ENCODE measurements at regions not wholly inside any gene's neighbourhood (a gene's known extent, or its start where the extent isn't known, plus 50 kb on each side); places are given as distances from the start of the nearest gene placed in this dataset.

DNA sequence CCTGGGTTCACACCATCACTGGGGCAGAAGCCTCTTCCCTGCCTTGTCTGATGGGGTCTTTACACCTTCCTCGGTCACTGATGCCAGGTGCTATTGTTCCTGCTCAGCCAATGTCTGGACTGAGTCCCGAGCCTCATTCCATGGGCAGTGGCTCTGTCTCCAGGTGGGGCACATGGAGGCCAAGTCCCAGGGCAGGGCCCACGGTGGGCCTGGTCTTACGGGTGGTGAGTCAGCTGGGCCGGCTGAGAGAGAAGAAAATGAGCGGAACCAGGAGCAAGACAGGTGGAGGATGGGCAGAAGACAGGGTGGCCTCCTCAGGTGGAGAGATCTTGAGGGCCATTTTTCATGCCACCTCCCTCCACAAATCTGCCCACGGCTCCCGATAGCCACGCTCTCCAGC is 131.7 kb upstream of the FAM20C start:
- Histone ChIP-seq H3K18ac (ENCODE audit: low read depth, low read length) (no peak overlapping the region), H3K9ac (ENCODE audit: low read depth, low read length) (no peak overlapping the region), H3K27me3 (ENCODE audit: control insufficient read depth, insufficient read depth, low read length) (peaks cover 17% of the 10 kb centered on the region), H4K8ac (ENCODE audit: low read depth in 2 of 2, low read length in 2 of 2) (no peak overlapping the region), H3K4me3 (ENCODE audit: insufficient read depth, low read depth, low read length) (no peak overlapping the region), H2BK120ac (ENCODE audit: low read depth, low read length) (no peak overlapping the region), H3K27ac (ENCODE audit: insufficient read depth, low read length) (no peak overlapping the region), H2AK9ac (replicated peaks; ENCODE audit: low read depth, low read length, poor library complexity) (no peak overlapping the region), H2BK20ac (ENCODE audit: low read depth, low read length) (no peak overlapping the region), H3K9me1 (ENCODE audit: insufficient read depth, low read length) (peaks cover 5% of the 10 kb centered on the region), H3K23ac (ENCODE audit: low read depth, low read length) (no peak overlapping the region), H4K91ac (ENCODE audit: insufficient read depth, low read depth, low read length) (no peak overlapping the region), H4K5ac (ENCODE audit: low read depth, low read length) (no peak overlapping the region), H3K56ac (ENCODE audit: extremely low read depth, insufficient read depth, low read length) (no peak overlapping the region), H3K4me1 (ENCODE audit: control insufficient read depth, insufficient read depth, low read length) (peaks cover 9% of the 10 kb centered on the region), H3K4me2 (ENCODE audit: low read depth, low read length) (no peak overlapping the region), H3K14ac (replicated peaks; ENCODE audit: low read depth, low read length) (no peak overlapping the region), H3K9me3 (ENCODE audit: control insufficient read depth, insufficient read depth, low read length) (no peaks in the 10 kb centered on the region), H2BK15ac (ENCODE audit: low read depth, low read length) (no peak overlapping the region), H2BK5ac (ENCODE audit: low read depth, low read length, poor library complexity, severe bottlenecking) (no peak overlapping the region), H2AK5ac (ENCODE audit: low read depth, low read length) (no peak overlapping the region), H3K4ac (ENCODE audit: low read depth, low read length) (no peak overlapping the region), H3K36me3 (ENCODE audit: control insufficient read depth, insufficient read depth, low read length) (no peaks in the 10 kb centered on the region), H3K79me1 (ENCODE audit: low read depth in 1 of 2, low read length in 2 of 2) (no peaks in the 10 kb centered on the region; a peak in 1 of 4 replicates), H4K20me1 (ENCODE audit: insufficient read depth, low read length) (no peaks in the 10 kb centered on the region), H2AFZ (replicated peaks; ENCODE audit: low read length, poor library complexity) (no peak overlapping the region)
- TF ChIP-seq RFX5 (IDR thresholded peaks at IDR 0.05; ENCODE audit: low read depth, low read length): no peak
- TF ChIP-seq MXI1 (IDR thresholded peaks at IDR 0.05; ENCODE audit: borderline replicate concordance, low read depth, low read length): no peak
- TF ChIP-seq, protein P1, sequence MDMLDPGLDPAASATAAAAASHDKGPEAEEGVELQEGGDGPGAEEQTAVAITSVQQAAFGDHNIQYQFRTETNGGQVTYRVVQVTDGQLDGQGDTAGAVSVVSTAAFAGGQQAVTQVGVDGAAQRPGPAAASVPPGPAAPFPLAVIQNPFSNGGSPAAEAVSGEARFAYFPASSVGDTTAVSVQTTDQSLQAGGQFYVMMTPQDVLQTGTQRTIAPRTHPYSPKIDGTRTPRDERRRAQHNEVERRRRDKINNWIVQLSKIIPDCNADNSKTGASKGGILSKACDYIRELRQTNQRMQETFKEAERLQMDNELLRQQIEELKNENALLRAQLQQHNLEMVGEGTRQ (IDR thresholded peaks at IDR 0.05; ENCODE audit: low read depth, low read length): no peak
- TF ChIP-seq CTCF (conservative IDR thresholded peaks at IDR 0.05; ENCODE audit: low read depth, low read length): no peak
- no peak for TF ChIP-seq CEBPB (IDR thresholded peaks at IDR 0.05; ENCODE audit: low read depth, low read length)
- TF ChIP-seq, protein P2, sequence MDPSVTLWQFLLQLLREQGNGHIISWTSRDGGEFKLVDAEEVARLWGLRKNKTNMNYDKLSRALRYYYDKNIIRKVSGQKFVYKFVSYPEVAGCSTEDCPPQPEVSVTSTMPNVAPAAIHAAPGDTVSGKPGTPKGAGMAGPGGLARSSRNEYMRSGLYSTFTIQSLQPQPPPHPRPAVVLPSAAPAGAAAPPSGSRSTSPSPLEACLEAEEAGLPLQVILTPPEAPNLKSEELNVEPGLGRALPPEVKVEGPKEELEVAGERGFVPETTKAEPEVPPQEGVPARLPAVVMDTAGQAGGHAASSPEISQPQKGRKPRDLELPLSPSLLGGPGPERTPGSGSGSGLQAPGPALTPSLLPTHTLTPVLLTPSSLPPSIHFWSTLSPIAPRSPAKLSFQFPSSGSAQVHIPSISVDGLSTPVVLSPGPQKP (IDR thresholded peaks at IDR 0.05; ENCODE audit: borderline replicate concordance, low read depth, low read length): no peak
- TF ChIP-seq BHLHE40 (IDR thresholded peaks at IDR 0.05; ENCODE audit: low read depth, low read length): no peak
- TF ChIP-seq NFE2L2 (IDR thresholded peaks at IDR 0.05; ENCODE audit: low read depth, low read length): no peak
- in situ Hi-C loops (cut with MboI; ENCODE audit: low sequenced_read_pairs): no loop called here
- CTCF ChIA-PET: no interaction called here
- DNase-seq: no peak
- BruUV-seq (replicated peaks): no TSS peak
- WGBS, 2 experiments (ENCODE audit: extremely low coverage in 2 of 2, insufficient read length in 1 of 2): no CpG with 5 or more reads among the region's 9 CpGs
- POLR2A ChIA-PET (ENCODE audit: unreplicated experiment): no interaction called here
- no peak for ATAC-seq (ENCODE audit: low read depth)
- intact Hi-C loops (cut with micrococcal nuclease): no loop called here
- dilution Hi-C loops (cut with HindIII; ENCODE audit: low sequenced_read_pairs, unreplicated experiment): no loop called here

All from IMR-90 (cell line).